KMS-11 (cell line): ENCODE measurements at regions not wholly inside any gene's neighbourhood (a gene's known extent, or its start where the extent isn't known, plus 50 kb on each side); places are given as distances from the start of the nearest gene placed in this dataset.

Experiments used
- H2AFZ ChIP-seq: fragments of 200-600 bp; sonication (generic); 2 replicates; pipeline ENCODE4 v1.6.1; 2016; ENCODE audit warnings: antibody characterized with exemption, mixed run types, low read depth
- H3K27ac ChIP-seq: fragments of 200-600 bp; sonication (generic); 2 replicates; pipeline ENCODE4 v1.6.1; 2016; ENCODE audit warnings: mild to moderate bottlenecking, mixed run types
- H3K27me3 ChIP-seq: fragments of 200-600 bp; sonication (generic); 2 replicates; pipeline ENCODE4 v1.6.1; 2017; ENCODE audit warnings: mild to moderate bottlenecking, low read depth, mixed run types, moderate library complexity; ENCODE audit not compliant: insufficient read depth
- H3K36me3 ChIP-seq: fragments of 200-600 bp; sonication (generic); 2 replicates; pipeline ENCODE4 v1.6.1; 2017; ENCODE audit warnings: mild to moderate bottlenecking, mixed run types; ENCODE audit not compliant: insufficient read depth
- H3K4me1 ChIP-seq: fragments of 200-600 bp; sonication (generic); 2 replicates; pipeline ENCODE4 v1.6.1; 2016; ENCODE audit warnings: mild to moderate bottlenecking, low read depth, mixed run types; ENCODE audit not compliant: poor library complexity, severe bottlenecking
- H3K4me2 ChIP-seq: fragments of 200-600 bp; sonication (generic); 2 replicates; pipeline ENCODE4 v1.7.0; 2016; ENCODE audit warnings: mild to moderate bottlenecking, mixed run types
- H3K4me3 ChIP-seq: fragments of 200-600 bp; sonication (generic); IDR thresholded peaks from 2 replicates; pipeline ENCODE4 v1.6.1; 2017; ENCODE audit warnings: low read depth, low read length, mixed read lengths; ENCODE audit not compliant: insufficient read depth
- H3K79me2 ChIP-seq: fragments of 200-600 bp; sonication (generic); 2 replicates; pipeline ENCODE4 v1.6.1; 2016; ENCODE audit warnings: low read depth, mixed run types; ENCODE audit not compliant: insufficient read depth
- H3K9ac ChIP-seq: fragments of 200-600 bp; sonication (generic); 2 replicates; pipeline ENCODE4 v1.6.1; 2016; ENCODE audit warnings: mild to moderate bottlenecking, mixed run types
- H4K20me1 ChIP-seq: fragments of 200-600 bp; sonication (generic); 2 replicates; pipeline ENCODE4 v1.6.1; 2016; ENCODE audit warnings: mild to moderate bottlenecking, mixed run types; ENCODE audit not compliant: insufficient read depth
- CTCF ChIP-seq: fragments of 200-600 bp; sonication (generic); conservative IDR thresholded peaks from 2 replicates; pipeline ENCODE4 v1.6.1; 2017; ENCODE audit warnings: low read depth, mild to moderate bottlenecking, antibody characterized with exemption, low read length, moderate library complexity, mixed read lengths

DNA sequence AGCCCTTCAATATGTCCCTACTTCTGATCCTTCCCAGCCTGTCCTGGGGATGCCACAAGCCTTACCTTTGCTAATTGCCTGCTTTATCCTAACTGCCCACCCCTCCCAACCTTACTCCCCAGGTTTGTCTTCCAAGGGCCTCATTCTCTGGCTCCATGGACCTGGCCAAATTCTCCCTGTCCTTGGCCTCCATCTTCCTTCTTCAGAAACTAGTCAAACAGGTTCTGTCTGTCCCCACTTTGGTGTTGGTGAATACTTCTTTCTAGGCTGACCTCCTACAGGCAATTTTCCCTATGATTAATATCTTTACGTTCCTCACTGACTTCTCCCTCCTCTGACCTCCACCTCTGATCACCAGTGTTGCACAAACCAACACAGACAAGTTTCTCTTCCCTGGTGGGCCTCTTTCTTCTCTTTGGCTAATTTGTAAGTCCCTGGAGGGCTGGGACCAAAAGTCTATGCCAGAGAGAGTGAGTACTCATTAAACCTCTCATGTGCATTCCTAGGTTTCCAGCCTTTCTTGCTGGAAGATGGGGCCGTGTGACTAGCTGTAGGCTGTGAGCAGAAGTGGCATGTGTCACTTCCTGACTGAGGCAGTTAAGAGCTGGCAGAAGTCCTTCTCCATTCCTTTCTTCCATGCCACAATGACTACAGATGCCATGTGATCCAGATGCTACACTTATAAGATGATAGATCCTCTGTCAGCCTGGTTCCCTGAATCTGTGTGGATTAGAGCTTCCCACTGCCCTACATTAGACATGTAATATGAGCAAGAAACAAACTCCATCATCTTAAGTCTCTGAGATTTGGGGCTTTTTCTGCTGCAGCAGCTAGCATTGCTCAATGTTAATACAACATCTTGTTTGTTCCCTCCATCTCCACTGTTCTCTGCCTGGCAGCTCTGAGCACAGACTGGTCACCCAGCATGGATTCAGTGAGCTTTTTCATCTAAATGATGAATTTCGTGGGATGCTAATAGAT lies 382.7 kb downstream of the RPS24 start:
- H3K27ac ChIP-seq = no peak overlapping the region
- no peak for TF ChIP-seq CTCF

GRCh38 chr10:78417425-78418370 lies 384.0 kb downstream of the RPS24 start:
- no peak for TF ChIP-seq CTCF
- H3K4me3 ChIP-seq = no peak overlapping the region
- H3K27me3 ChIP-seq = no peaks in the 10 kb centered on the region

More for the DNA sequence above, 382.7 kb downstream of the RPS24 start:
- Histone ChIP-seq H3K4me1 (no peaks in the 10 kb centered on the region), H3K4me3 (no peak overlapping the region), H3K36me3 (no peaks in the 10 kb centered on the region), H3K79me2 (no peaks in the 10 kb centered on the region), H3K9ac (no peak overlapping the region), H4K20me1 (no peaks in the 10 kb centered on the region), H2AFZ (no peak overlapping the region), H3K4me2 (no peak overlapping the region), H3K27me3 (no peaks in the 10 kb centered on the region)

DNA sequence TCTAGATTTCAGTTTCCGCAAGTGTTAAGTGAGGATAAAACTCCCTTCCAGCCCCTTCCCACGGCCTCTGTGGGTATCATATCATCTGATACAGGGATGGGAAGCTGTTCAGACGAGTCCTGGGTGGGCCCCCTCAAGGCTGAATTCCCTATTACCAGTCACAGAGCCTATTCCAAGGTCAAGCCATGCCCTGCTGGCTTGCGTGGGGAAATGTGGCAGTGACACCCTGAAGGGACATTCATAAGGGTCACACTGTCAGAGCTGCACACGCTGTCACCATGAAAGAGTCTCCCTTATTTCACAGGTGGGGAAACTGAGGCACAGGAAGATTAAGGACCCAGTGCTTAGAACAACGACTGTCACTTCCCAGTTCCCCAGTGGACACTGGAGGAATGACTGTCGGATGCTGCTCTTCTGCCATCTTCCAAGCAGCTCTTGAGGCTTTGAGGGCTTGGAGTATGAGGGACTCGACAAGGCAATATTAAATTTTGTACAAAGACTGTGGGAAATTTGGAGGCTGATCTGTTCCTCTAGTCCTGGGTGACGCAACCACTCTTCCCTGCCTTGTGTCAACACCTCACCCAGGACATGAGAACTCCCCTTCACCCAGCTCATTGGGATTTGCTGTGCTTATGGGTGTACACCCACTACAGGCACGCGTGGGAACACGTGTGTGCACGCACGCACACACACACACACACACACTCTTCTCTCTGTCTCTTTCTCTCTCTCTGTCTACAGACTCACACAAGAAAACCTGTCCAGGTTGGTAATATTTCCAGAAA lies 386.0 kb downstream of the RPS24 start:
- no peaks in the 10 kb centered on the region for H4K20me1 ChIP-seq

More at GRCh38 chr10:78417425-78418370, 384.0 kb downstream of the RPS24 start:
- Histone ChIP-seq H2AFZ (no peak overlapping the region), H3K27ac (no peak overlapping the region), H4K20me1 (no peaks in the 10 kb centered on the region), H3K4me2 (no peak overlapping the region), H3K36me3 (no peaks in the 10 kb centered on the region), H3K79me2 (no peaks in the 10 kb centered on the region), H3K4me1 (no peaks in the 10 kb centered on the region), H3K9ac (no peak overlapping the region)

More for the DNA sequence above, 386.0 kb downstream of the RPS24 start:
- Histone ChIP-seq H3K79me2 (no peaks in the 10 kb centered on the region), H3K36me3 (no peaks in the 10 kb centered on the region), H3K4me1 (no peaks in the 10 kb centered on the region), H3K9ac (no peak overlapping the region), H2AFZ (no peak overlapping the region), H3K27ac (no peak overlapping the region), H3K27me3 (no peaks in the 10 kb centered on the region), H3K4me3 (no peak overlapping the region), H3K4me2 (no peak overlapping the region)
- TF ChIP-seq CTCF = no peak
